ENCODE measurements at regions not wholly inside any gene's neighbourhood (a gene's known extent, or its start where the extent isn't known, plus 50 kb on each side); places are given as distances from the start of the nearest gene placed in this dataset.

GRCh38 chr9:29456940-29457339, 1883.7 kb upstream of the C9orf72 start:
- no peak for ATAC-seq
- DNase-seq, result no peak
- no peak overlapping the region for H3K4me3 ChIP-seq
- WGBS, 4 donors, result 81 to 87% (median 86%) methylated on average over 3 of the region's 3 CpGs
- intact Hi-C loops (cut with DNase I), result no loop called here
- TF ChIP-seq POLR2A (IDR thresholded peaks at IDR 0.05) (no peak), CTCF (IDR thresholded peaks at IDR 0.05) (no peak)
- H3K27ac ChIP-seq, result no peak overlapping the region
- H3K36me3 ChIP-seq, result no peaks in the 10 kb centered on the region
- H3K27me3 ChIP-seq, result no peaks in the 10 kb centered on the region
- H3K9me3 ChIP-seq, result peaks cover 0 to 37% (median 3%) of the 10 kb centered on the region in 12 donors
- no peaks in the 10 kb centered on the region for H3K4me1 ChIP-seq

GRCh38 chr9:29475471-29475870, 1902.2 kb upstream of the C9orf72 start:
- Histone ChIP-seq H3K9me3 (peaks cover 0 to 19% (median 0%) of the 10 kb centered on the region in 12 donors), H3K27me3 (no peaks in the 10 kb centered on the region), H3K27ac (no peak overlapping the region), H3K4me3 (no peak overlapping the region), H3K36me3 (no peaks in the 10 kb centered on the region), H3K4me1 (no peaks in the 10 kb centered on the region)
- DNase-seq (no peak), ATAC-seq (no peak)
- TF ChIP-seq CTCF (IDR thresholded peaks at IDR 0.05) (no peak), POLR2A (IDR thresholded peaks at IDR 0.05) (no peak)
- WGBS, 4 donors, result 34 to 58% (median 49%) methylated on average over 1 of the region's 1 CpG
- intact Hi-C loops (cut with DNase I), result no loop called here

GRCh38 chr9:29511680-29512079, 1938.4 kb upstream of the C9orf72 start:
- TF ChIP-seq CTCF (IDR thresholded peaks at IDR 0.05) (no peak), POLR2A (IDR thresholded peaks at IDR 0.05) (no peak)
- Histone ChIP-seq H3K9me3 (peaks cover 0 to 5% (median 0%) of the 10 kb centered on the region in 12 donors), H3K36me3 (no peaks in the 10 kb centered on the region), H3K4me1 (no peaks in the 10 kb centered on the region), H3K27ac (no peak overlapping the region), H3K27me3 (no peaks in the 10 kb centered on the region), H3K4me3 (no peak overlapping the region)
- ATAC-seq, result no peak
- intact Hi-C loops (cut with DNase I), result no loop called here
- no peak for DNase-seq
- WGBS, 4 donors, result 66 to 100% (median 80%) methylated on average over 1 of the region's 1 CpG

- no peak overlapping the region for H3K27ac ChIP-seq
- DNase-seq (peak in 1 of 5 donors; percentile 31), ATAC-seq (no peak)
- no peaks in the 10 kb centered on the region for H3K27me3 ChIP-seq
- H3K4me1 ChIP-seq, result no peaks in the 10 kb centered on the region
- H3K9me3 ChIP-seq, result peaks cover 0 to 4% (median 0%) of the 10 kb centered on the region in 12 donors
- WGBS, 4 donors, result 43 to 59% (median 50%) methylated on average over 10 to 11 of the region's 11 CpGs
- intact Hi-C loops (cut with DNase I), result no loop called here
- TF ChIP-seq POLR2A (IDR thresholded peaks at IDR 0.05) (no peak), CTCF (IDR thresholded peaks at IDR 0.05) (no peak)
- H3K36me3 ChIP-seq, result no peaks in the 10 kb centered on the region
- H3K4me3 ChIP-seq, result no peak overlapping the region
Measured at GRCh38 chr9:29514336-29514735, 1941.1 kb upstream of the C9orf72 start.
